BLaER1 treated with 17β-estradiol and CSF1 and Interleukin-3, amounts not matched to agents 10 nM and 100 nM (cell line): ENCODE measurements at regions not wholly inside any gene's neighbourhood (a gene's known extent, or its start where the extent isn't known, plus 50 kb on each side); places are given as distances from the start of the nearest gene placed in this dataset.

Experiments
- H3K27ac ChIP-seq, 11 experiments: shearing (Covaris generic); formaldehyde crosslinking; 2 replicates each; pipeline ENCODE4 v1.8.1; 2022
- H3K27me3 ChIP-seq, 11 experiments: shearing (Covaris generic); formaldehyde crosslinking; 2 replicates each; pipeline ENCODE4 v1.8.1; 2022
- H3K36me3 ChIP-seq, 11 experiments: shearing (Covaris generic); formaldehyde crosslinking; 2 replicates each; pipeline ENCODE4 v1.8.1; 2022
- H3K4me1 ChIP-seq, 10 experiments: shearing (Covaris generic); formaldehyde crosslinking; 2 replicates each; pipeline ENCODE4 v1.8.1; 2022
- H3K4me2 ChIP-seq, 11 experiments: shearing (Covaris generic); formaldehyde crosslinking; 2 replicates each; pipeline ENCODE4 v1.8.1; 2022
- H3K4me3 ChIP-seq, 10 experiments: shearing (Covaris generic); formaldehyde crosslinking; 2 replicates each; pipeline ENCODE4 v1.8.1; 2022
- H3K9ac ChIP-seq, 11 experiments: shearing (Covaris generic); formaldehyde crosslinking; 2 replicates each; pipeline ENCODE4 v1.8.1; 2022
- H3K9me3 ChIP-seq, 11 experiments: shearing (Covaris generic); formaldehyde crosslinking; replicated peaks in 1 of 11; 2 replicates each; pipeline ENCODE4 v1.8.1; 2022
- H4K20me1 ChIP-seq, 11 experiments: shearing (Covaris generic); formaldehyde crosslinking; 2 replicates each; pipeline ENCODE4 v1.8.1; 2022
- Cebpa-rat ChIP-seq, 11 experiments: shearing (Covaris generic); IDR thresholded peaks; 2 replicates each; pipeline ENCODE4 v1.8.1; 2022

- Histone ChIP-seq H3K27ac (no peak overlapping the region), H3K4me2 (no peak overlapping the region), H3K36me3 (no peaks in the 10 kb centered on the region), H3K4me3 (no peak overlapping the region), H3K9ac (no peak overlapping the region), H3K4me1 (no peaks in the 10 kb centered on the region), H3K9me3 (peaks cover 7 to 17% (median 11%) of the 10 kb centered on the region in 11 experiments; a peak in 20 of 22 replicates), H3K27me3 (no peaks in the 10 kb centered on the region), H4K20me1 (no peaks in the 10 kb centered on the region)
- no peak for TF ChIP-seq Cebpa-rat (IDR thresholded peaks at IDR 0.05)
These were observed 245.4 kb downstream of the HTR1B start for GRCh38 chr6:77217896-77218295.

GRCh38 chr6:77205936-77206335, 257.4 kb downstream of the HTR1B start:
- no peaks in the 10 kb centered on the region for H4K20me1 ChIP-seq
- no peaks in the 10 kb centered on the region for H3K27me3 ChIP-seq
- no peak overlapping the region for H3K4me3 ChIP-seq
- H3K9ac ChIP-seq, result no peak overlapping the region
- no peaks in the 10 kb centered on the region for H3K4me1 ChIP-seq
- no peak overlapping the region for H3K4me2 ChIP-seq
- no peaks in the 10 kb centered on the region for H3K36me3 ChIP-seq
- H3K27ac ChIP-seq, result no peak overlapping the region
- peaks cover 2 to 8% (median 6%) of the 10 kb centered on the region in 11 experiments; a peak in 18 of 22 replicates for H3K9me3 ChIP-seq
- no peak for TF ChIP-seq Cebpa-rat (IDR thresholded peaks at IDR 0.05)

GRCh38 chr6:77204555-77204954, 258.7 kb downstream of the HTR1B start:
- no peak for TF ChIP-seq Cebpa-rat (IDR thresholded peaks at IDR 0.05)
- Histone ChIP-seq H4K20me1 (no peaks in the 10 kb centered on the region), H3K27ac (no peak overlapping the region), H3K4me3 (no peak overlapping the region), H3K9ac (no peak overlapping the region), H3K27me3 (no peaks in the 10 kb centered on the region), H3K36me3 (no peaks in the 10 kb centered on the region), H3K4me2 (no peak overlapping the region), H3K9me3 (peaks cover 7 to 21% (median 15%) of the 10 kb centered on the region in 11 experiments; a peak in 20 of 22 replicates), H3K4me1 (no peaks in the 10 kb centered on the region)

- Histone ChIP-seq H3K27me3 (no peaks in the 10 kb centered on the region), H3K4me3 (no peak overlapping the region), H3K36me3 (no peaks in the 10 kb centered on the region), H3K4me2 (no peak overlapping the region), H3K9me3 (no peaks in the 10 kb centered on the region), H3K27ac (no peak overlapping the region), H3K9ac (no peak overlapping the region), H3K4me1 (no peaks in the 10 kb centered on the region), H4K20me1 (no peaks in the 10 kb centered on the region)
- TF ChIP-seq Cebpa-rat (IDR thresholded peaks at IDR 0.05), result no peak
These were observed 279.8 kb downstream of the HTR1B start for GRCh38 chr6:77183447-77183846.

- H3K27me3 ChIP-seq, result no peaks in the 10 kb centered on the region
- H3K9me3 ChIP-seq, result no peaks in the 10 kb centered on the region
- H3K36me3 ChIP-seq, result no peaks in the 10 kb centered on the region
- no peaks in the 10 kb centered on the region for H4K20me1 ChIP-seq
- no peak overlapping the region for H3K9ac ChIP-seq
- H3K27ac ChIP-seq, result no peak overlapping the region
- no peak overlapping the region for H3K4me3 ChIP-seq
- H3K4me2 ChIP-seq, result no peak overlapping the region
- no peak for TF ChIP-seq Cebpa-rat (IDR thresholded peaks at IDR 0.05)
- no peaks in the 10 kb centered on the region for H3K4me1 ChIP-seq
These were observed 281.5 kb downstream of the HTR1B start for GRCh38 chr6:77181749-77182148.

GRCh38 chr6:77180326-77180725, 283.0 kb downstream of the HTR1B start:
- Histone ChIP-seq H3K9me3 (no peaks in the 10 kb centered on the region), H3K4me2 (no peak overlapping the region), H4K20me1 (no peaks in the 10 kb centered on the region), H3K27me3 (no peaks in the 10 kb centered on the region), H3K27ac (no peak overlapping the region), H3K4me1 (no peaks in the 10 kb centered on the region), H3K4me3 (no peak overlapping the region), H3K9ac (no peak overlapping the region), H3K36me3 (no peaks in the 10 kb centered on the region)
- no peak for TF ChIP-seq Cebpa-rat (IDR thresholded peaks at IDR 0.05)

- H3K36me3 ChIP-seq, result no peaks in the 10 kb centered on the region
- H3K4me1 ChIP-seq, result no peaks in the 10 kb centered on the region
- no peaks in the 10 kb centered on the region; a peak in 2 of 22 replicates for H3K9me3 ChIP-seq
- no peak overlapping the region for H3K4me2 ChIP-seq
- no peaks in the 10 kb centered on the region for H4K20me1 ChIP-seq
- H3K27ac ChIP-seq, result no peak overlapping the region
- no peak overlapping the region for H3K4me3 ChIP-seq
- H3K9ac ChIP-seq, result no peak overlapping the region
- no peaks in the 10 kb centered on the region for H3K27me3 ChIP-seq
- no peak for TF ChIP-seq Cebpa-rat (IDR thresholded peaks at IDR 0.05)
These were observed 284.5 kb downstream of the HTR1B start for GRCh38 chr6:77178821-77179220.

- H3K4me1 ChIP-seq, result no peaks in the 10 kb centered on the region
- no peak overlapping the region for H3K9ac ChIP-seq
- TF ChIP-seq Cebpa-rat (IDR thresholded peaks at IDR 0.05), result no peak
- H3K4me3 ChIP-seq, result no peak overlapping the region
- H3K36me3 ChIP-seq, result no peaks in the 10 kb centered on the region
- no peaks in the 10 kb centered on the region; a peak in 2 of 22 replicates for H3K9me3 ChIP-seq
- H4K20me1 ChIP-seq, result no peaks in the 10 kb centered on the region
- no peaks in the 10 kb centered on the region for H3K27me3 ChIP-seq
- H3K4me2 ChIP-seq, result no peak overlapping the region
- no peak overlapping the region for H3K27ac ChIP-seq
These were observed 285.8 kb downstream of the HTR1B start for GRCh38 chr6:77177470-77177869.

- H3K27me3 ChIP-seq, result no peaks in the 10 kb centered on the region
- no peak overlapping the region for H3K9ac ChIP-seq
- H3K4me3 ChIP-seq, result no peak overlapping the region
- no peak for TF ChIP-seq Cebpa-rat (IDR thresholded peaks at IDR 0.05)
- no peak overlapping the region for H3K4me2 ChIP-seq
- H4K20me1 ChIP-seq, result no peaks in the 10 kb centered on the region
- H3K36me3 ChIP-seq, result no peaks in the 10 kb centered on the region
- no peaks in the 10 kb centered on the region; a peak in 2 of 22 replicates for H3K9me3 ChIP-seq
- no peak overlapping the region for H3K27ac ChIP-seq
- H3K4me1 ChIP-seq, result no peaks in the 10 kb centered on the region
These were observed 289.7 kb downstream of the HTR1B start for GRCh38 chr6:77173472-77174074.

GRCh38 chr6:77172578-77172977, 290.7 kb downstream of the HTR1B start:
- Histone ChIP-seq H3K27ac (no peak overlapping the region), H3K9ac (no peak overlapping the region), H3K36me3 (no peaks in the 10 kb centered on the region), H4K20me1 (no peaks in the 10 kb centered on the region), H3K4me2 (no peak overlapping the region), H3K4me1 (no peaks in the 10 kb centered on the region), H3K4me3 (no peak overlapping the region), H3K9me3 (no peaks in the 10 kb centered on the region; a peak in 2 of 22 replicates), H3K27me3 (no peaks in the 10 kb centered on the region)
- no peak for TF ChIP-seq Cebpa-rat (IDR thresholded peaks at IDR 0.05)
